ENCODE measurements at regions not wholly inside any gene's neighbourhood (a gene's known extent, or its start where the extent isn't known, plus 50 kb on each side); places are given as distances from the start of the nearest gene placed in this dataset.

DNA sequence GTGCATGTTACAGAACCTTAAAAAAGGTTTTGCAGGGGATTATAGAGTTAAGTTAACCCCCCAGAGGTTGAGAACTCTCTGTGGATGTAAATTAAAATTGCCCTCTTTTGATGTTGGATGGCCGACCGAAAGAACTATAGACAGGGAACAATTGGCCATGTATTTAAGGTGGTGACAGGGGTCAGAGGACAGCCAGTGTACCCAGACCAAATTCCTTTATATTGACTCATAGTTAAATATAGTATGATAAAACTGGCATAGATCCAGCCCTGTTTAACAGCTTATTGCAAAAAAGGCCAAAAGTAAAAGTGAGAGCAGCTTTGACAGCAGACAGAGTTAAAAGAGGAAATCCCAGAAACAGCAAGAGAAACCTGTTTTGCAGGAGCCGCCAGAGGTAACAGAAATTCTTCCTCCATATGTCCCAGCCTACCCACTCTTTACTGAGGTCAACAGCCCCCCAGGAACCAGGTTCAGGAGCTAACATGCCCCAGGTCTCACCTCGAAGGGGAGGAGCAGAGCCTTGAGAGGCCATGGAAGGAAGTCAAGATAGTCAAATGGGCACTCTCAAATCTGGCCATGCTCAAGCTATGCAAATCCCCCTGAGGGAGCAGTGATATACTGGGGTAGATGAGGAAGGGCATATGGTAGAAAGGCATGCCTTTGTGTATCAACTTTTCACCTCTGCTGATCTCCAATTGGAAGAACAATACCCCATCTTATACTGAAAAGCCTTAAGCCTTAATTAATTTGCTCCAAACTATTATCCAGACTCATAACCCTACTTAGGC, 156.4 kb upstream of the COX7C start:
- no peak for ATAC-seq
- peaks cover 6% of the 10 kb centered on the region for H3K9me3 ChIP-seq (ENCODE audit: control insufficient read depth, insufficient read depth, low read depth, low read length)
- DNase-seq (ENCODE audit: low read depth, low spot score), result no peak
- POLR2A ChIA-PET, result interaction anchor here (0.6 kb wide), 1 partner anchor 686 kb away, joined by 3 read pairs; no protein-coding TSS in a partner anchor
- BruUV-seq (replicated peaks), result no TSS peak
- in situ Hi-C loops (cut with HindIII; ENCODE audit: low pct_unique_long_range_greater_than_20kb, low sequenced_read_pairs) (no loop called here), intact Hi-C loops (cut with micrococcal nuclease; ENCODE audit: unreplicated experiment) (no loop called here)
- H3K36me3 ChIP-seq (ENCODE audit: control insufficient read depth, insufficient read depth, low read length), result no peaks in the 10 kb centered on the region
- H3K27ac ChIP-seq (ENCODE audit: low read length), result no peak overlapping the region
- H3K4me1 ChIP-seq (ENCODE audit: control insufficient read depth, insufficient read depth, low read length), result no peaks in the 10 kb centered on the region
- CTCF ChIA-PET, result no interaction called here
- no peak for TF ChIP-seq SIN3A (IDR thresholded peaks at IDR 0.05; ENCODE audit: borderline replicate concordance, insufficient read depth, low read depth, low read length)
- no peak for TF ChIP-seq TCF7L2 (IDR thresholded peaks at IDR 0.05; ENCODE audit: low read depth, low read length)
- TF ChIP-seq, protein P1, sequence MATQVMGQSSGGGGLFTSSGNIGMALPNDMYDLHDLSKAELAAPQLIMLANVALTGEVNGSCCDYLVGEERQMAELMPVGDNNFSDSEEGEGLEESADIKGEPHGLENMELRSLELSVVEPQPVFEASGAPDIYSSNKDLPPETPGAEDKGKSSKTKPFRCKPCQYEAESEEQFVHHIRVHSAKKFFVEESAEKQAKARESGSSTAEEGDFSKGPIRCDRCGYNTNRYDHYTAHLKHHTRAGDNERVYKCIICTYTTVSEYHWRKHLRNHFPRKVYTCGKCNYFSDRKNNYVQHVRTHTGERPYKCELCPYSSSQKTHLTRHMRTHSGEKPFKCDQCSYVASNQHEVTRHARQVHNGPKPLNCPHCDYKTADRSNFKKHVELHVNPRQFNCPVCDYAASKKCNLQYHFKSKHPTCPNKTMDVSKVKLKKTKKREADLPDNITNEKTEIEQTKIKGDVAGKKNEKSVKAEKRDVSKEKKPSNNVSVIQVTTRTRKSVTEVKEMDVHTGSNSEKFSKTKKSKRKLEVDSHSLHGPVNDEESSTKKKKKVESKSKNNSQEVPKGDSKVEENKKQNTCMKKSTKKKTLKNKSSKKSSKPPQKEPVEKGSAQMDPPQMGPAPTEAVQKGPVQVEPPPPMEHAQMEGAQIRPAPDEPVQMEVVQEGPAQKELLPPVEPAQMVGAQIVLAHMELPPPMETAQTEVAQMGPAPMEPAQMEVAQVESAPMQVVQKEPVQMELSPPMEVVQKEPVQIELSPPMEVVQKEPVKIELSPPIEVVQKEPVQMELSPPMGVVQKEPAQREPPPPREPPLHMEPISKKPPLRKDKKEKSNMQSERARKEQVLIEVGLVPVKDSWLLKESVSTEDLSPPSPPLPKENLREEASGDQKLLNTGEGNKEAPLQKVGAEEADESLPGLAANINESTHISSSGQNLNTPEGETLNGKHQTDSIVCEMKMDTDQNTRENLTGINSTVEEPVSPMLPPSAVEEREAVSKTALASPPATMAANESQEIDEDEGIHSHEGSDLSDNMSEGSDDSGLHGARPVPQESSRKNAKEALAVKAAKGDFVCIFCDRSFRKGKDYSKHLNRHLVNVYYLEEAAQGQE (IDR thresholded peaks at IDR 0.05; ENCODE audit: insufficient read depth in 1 of 2, low read depth in 2 of 2, low read length in 1 of 2), result no peak
- no peak for TF ChIP-seq POLR2AphosphoS5 (IDR thresholded peaks at IDR 0.05; ENCODE audit: low read depth, low read length)
- TF ChIP-seq, protein P2, sequence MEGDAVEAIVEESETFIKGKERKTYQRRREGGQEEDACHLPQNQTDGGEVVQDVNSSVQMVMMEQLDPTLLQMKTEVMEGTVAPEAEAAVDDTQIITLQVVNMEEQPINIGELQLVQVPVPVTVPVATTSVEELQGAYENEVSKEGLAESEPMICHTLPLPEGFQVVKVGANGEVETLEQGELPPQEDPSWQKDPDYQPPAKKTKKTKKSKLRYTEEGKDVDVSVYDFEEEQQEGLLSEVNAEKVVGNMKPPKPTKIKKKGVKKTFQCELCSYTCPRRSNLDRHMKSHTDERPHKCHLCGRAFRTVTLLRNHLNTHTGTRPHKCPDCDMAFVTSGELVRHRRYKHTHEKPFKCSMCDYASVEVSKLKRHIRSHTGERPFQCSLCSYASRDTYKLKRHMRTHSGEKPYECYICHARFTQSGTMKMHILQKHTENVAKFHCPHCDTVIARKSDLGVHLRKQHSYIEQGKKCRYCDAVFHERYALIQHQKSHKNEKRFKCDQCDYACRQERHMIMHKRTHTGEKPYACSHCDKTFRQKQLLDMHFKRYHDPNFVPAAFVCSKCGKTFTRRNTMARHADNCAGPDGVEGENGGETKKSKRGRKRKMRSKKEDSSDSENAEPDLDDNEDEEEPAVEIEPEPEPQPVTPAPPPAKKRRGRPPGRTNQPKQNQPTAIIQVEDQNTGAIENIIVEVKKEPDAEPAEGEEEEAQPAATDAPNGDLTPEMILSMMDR (IDR thresholded peaks at IDR 0.05), result no peak
- H3K27me3 ChIP-seq (ENCODE audit: control insufficient read depth, insufficient read depth, low read length), result no peaks in the 10 kb centered on the region
- H3K4me3 ChIP-seq (ENCODE audit: low read depth in 2 of 2, low read length in 2 of 2), result no peak overlapping the region

DNA sequence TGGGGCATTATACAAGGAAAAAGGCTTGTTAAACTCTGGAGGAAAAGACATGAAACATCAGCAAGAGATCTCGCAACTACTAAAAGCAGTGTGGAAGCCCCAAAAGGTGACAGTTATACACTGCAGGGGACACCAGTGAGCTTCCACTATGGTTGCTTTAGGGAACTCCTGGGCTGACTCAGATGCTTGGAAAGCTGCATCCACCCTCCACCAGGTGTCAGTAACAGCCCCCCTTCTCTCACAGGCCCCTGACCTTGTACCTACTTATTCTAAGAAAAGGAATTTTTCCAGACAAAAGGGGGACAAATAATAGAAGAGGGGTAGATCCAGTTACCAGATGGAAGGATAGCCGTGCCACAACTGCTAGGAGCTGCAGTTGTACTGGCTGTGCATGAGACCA, 154.4 kb upstream of the COX7C start:
- no peaks in the 10 kb centered on the region for H3K36me3 ChIP-seq (ENCODE audit: control insufficient read depth, insufficient read depth, low read length)
- H3K27me3 ChIP-seq (ENCODE audit: control insufficient read depth, insufficient read depth, low read length), result no peaks in the 10 kb centered on the region
- intact Hi-C loops (cut with micrococcal nuclease; ENCODE audit: unreplicated experiment), result no loop called here
- ATAC-seq, result no peak
- POLR2A ChIA-PET, result no interaction called here
- H3K9me3 ChIP-seq (ENCODE audit: control insufficient read depth, insufficient read depth, low read depth, low read length), result peaks cover 6% of the 10 kb centered on the region
- TF ChIP-seq POLR2AphosphoS5 (IDR thresholded peaks at IDR 0.05; ENCODE audit: low read depth, low read length) (no peak), TCF7L2 (IDR thresholded peaks at IDR 0.05; ENCODE audit: low read depth, low read length) (no peak)
- TF ChIP-seq, protein P1 (IDR thresholded peaks at IDR 0.05; ENCODE audit: insufficient read depth in 1 of 2, low read depth in 2 of 2, low read length in 1 of 2), result no peak
- TF ChIP-seq, protein P2 (IDR thresholded peaks at IDR 0.05), result no peak
- no peak overlapping the region for H3K4me3 ChIP-seq (ENCODE audit: low read depth in 2 of 2, low read length in 2 of 2)
- CTCF ChIA-PET, result no interaction called here
- no peak for DNase-seq (ENCODE audit: low read depth, low spot score)
- no TSS peak for BruUV-seq (replicated peaks)
- no peak overlapping the region for H3K27ac ChIP-seq (ENCODE audit: low read length)
- no peaks in the 10 kb centered on the region for H3K4me1 ChIP-seq (ENCODE audit: control insufficient read depth, insufficient read depth, low read length)
- in situ Hi-C loops (cut with HindIII; ENCODE audit: low pct_unique_long_range_greater_than_20kb, low sequenced_read_pairs), result no loop called here

Measured in Panc1 (cell line).